NCI-H1930 (cell line): ENCODE measurements at regions not wholly inside any gene's neighbourhood (a gene's known extent, or its start where the extent isn't known, plus 50 kb on each side); places are given as distances from the start of the nearest gene placed in this dataset.
"Not testable (repeated sequence)": the region's sequence is repeated elsewhere in the genome, so short reads cannot be mapped to it uniquely, and the experiment has no call there.

Source experiments
- DNase-seq, 2 experiments: peaks; one replicate each; lab custom pipeline; 2025; lab: John Stamatoyannopoulos, UW

DNA sequence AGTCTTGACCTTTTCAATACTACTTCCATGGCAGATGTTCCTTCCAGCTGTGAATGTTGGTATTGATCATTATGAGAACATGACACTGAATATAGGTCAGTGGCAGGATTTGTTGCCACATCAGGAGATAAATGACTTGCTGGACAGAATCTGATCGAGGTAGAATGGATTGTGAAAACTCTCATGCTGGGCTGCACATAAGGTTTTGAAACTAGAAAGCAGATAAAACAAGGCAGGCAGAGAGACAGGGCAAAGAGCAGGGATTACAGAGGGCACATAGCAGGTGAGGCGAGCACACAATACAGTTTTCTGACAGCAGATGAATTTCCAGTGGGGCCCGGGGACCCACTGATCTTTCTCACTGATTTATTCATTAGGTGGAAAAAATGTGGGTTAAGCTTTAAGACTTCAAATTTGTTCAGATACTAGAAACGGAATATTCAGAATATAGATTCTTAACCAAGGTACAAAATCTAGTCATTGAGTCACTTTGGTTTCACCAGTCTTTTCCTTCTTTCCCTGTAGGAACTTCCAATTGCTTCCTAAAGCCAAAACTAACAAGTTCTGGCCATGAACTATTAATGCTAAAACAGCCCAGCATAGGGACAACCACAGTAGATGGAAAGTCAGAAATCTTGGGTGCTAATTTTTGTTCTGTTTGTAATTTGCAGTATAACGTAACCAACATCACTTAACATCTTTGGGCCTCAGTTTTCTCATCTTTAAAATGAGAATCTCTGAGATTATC is 296.0 kb upstream of the PTBP2 start:
- DNase-seq = no peak

DNA sequence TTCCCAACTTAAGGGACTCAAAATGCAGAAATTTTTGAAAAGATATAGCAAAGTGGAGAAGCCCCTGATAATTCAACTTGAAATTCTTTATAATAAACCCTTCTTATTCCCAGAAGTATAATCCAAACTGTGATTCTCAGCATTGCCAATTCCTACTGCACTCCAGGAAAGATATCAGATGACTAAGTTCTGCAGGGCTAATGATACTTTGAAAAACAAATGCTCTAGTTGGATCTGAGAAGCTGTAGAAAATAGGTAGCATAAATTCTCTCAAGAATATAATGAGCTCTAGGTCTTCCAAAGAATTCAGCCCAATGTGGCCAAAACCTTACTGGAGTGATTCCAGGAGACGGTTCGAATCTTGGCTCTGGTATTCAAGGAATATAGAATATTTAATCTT is 294.0 kb upstream of the PTBP2 start:
- DNase-seq = no peak

DNA sequence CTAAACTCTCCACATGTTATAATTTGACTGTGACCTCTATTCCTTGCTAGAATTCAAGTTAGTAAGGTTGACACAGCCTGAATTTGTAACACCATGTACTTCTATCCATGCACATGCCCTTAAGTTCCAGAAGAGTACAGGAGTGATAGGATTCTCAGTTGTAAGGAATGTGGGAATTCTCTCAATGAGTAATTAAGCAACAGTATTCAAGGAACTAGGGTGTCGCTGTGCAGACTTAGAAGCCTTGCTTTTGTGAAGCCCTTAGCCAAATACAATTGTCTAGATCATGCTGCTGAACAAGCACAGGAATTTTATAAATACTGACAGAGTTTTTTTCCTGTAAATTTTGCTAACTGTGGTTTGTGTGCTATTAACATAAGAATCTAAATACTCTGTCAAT is 276.3 kb upstream of the PTBP2 start:
- no peak for DNase-seq

DNA sequence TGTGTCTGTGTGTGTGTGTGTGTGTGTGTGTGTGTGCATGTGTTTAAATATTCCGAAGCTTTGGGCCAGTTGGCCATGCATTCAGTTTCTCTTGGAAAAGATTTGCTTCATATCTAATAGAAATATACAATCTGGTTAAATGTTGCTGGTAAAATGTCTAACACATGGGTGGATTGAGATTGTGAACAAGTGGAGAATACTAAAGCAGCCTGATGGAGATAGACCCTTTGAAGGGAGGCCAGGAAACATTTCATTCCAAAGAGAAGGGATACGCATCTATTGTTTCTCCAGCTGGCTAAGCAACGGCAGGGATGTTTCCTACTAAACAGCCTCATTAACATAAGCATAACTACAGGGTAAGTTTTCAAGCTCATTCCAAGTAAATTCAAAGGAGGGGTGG is 257.5 kb upstream of the PTBP2 start:
- DNase-seq = no peak

DNA sequence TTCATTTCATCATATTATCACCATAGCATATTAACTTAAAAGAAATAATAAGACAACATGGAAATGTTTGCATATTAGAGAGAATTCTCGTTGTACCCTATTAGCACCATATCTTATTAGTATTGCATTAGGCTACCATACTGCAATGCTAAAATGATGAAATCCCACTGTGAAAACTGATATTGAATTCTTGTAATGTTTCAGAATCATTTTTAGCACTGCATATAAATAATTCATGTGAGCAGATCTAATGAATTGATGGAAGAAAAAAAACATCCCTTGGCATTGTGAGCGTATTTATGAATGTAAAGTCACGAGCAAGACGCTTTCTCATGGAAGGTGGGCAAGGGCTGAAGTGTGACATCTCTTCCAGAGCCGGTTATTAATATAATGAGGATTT is 257.1 kb upstream of the PTBP2 start:
- DNase-seq = no peak

DNA sequence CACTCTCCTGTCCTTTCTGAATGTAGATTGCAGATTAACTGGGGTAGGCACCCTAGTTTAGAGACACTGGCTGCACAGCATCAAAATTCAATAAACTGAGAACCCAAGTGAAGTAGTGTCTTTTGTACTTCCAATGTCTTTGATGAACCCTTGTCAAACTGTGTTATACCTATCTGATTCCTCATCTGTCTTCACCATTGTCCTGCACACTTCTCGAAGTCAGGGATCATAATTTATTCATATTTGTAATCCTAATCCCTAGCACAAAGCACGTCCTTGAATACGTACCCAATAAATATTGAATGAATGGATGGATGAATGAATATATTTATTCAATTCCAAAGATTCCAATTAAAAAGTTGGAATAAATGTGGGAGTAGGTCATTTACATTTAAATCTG is 256.6 kb upstream of the PTBP2 start:
- no peak for DNase-seq

DNA sequence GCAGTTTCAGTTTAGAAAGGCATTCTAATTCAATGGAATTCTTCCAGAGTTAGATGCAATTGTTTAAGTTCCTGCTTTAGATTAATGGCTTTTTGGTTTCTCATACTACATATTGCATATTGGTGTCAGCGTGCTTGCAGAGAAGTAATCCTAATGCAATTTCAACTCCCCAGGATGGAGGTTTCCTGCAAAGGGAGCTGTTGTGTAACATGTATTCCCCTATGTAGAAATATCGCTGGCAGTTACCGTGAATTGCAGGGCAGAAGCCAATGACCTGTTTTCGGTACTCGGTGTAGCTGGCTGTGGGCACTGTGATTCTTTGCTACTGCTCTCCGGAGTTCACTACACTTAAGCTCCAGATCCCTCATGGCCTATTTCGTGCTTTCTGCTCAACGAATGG is 256.1 kb upstream of the PTBP2 start:
- no peak for DNase-seq

DNA sequence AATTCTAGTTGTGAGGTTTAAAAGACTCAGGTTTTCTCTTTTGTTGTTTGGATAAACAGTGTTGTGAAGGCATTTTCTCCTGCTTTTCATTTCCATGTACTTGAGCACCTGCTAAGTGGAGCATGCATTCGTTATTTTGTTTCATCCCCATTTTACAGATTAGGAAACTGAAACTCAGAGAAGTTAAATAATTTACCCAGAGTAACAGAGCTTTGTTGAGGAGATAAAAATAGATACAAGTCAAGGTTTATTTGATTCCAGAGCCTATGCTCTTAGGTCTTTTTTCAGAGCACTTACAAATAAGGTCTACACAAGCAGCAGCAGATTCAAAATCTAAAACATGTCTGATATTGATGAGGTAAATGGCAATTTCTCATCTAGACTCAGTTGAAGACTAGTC is 254.7 kb upstream of the PTBP2 start:
- DNase-seq = no peak

DNA sequence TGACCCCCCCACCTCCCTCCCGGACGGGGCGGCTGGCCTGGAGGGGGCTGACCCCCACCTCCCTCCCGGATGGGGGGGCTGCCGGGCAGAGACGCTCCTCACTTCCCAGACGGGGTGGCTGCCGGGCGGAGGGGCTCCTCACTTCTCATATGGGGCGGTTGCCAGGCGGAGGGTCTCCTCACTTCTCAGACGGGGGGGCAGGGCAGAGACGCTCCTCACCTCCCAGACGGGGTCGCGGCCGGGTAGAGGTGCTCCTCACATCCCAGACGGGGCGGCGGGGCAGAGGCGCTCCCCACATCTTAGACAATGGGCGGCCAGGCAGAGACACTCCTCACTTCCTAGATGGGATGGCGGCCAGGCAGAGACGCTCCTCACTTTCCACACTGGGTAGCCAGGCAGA is 251.9 kb upstream of the PTBP2 start:
- not testable (repeated sequence) for DNase-seq

DNA sequence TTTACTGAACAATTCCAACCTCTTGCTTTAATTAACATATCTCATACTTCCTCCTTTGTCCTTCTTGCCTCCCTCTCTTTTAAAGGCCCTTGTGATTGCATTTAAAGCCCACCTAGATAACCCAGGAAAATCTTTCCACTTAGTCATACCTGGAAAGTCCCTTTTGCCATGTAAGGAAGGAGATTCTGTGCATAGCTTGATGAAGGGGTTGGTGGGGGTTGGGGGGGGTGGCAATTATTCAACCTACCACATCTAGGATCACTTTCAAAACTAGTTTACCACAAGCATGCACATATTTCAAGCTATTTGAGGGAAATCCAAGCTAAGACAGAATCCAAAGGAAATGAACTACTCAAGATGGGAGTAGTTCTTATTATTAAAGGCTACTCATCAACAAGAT is 249.1 kb upstream of the PTBP2 start:
- DNase-seq = no peak

DNA sequence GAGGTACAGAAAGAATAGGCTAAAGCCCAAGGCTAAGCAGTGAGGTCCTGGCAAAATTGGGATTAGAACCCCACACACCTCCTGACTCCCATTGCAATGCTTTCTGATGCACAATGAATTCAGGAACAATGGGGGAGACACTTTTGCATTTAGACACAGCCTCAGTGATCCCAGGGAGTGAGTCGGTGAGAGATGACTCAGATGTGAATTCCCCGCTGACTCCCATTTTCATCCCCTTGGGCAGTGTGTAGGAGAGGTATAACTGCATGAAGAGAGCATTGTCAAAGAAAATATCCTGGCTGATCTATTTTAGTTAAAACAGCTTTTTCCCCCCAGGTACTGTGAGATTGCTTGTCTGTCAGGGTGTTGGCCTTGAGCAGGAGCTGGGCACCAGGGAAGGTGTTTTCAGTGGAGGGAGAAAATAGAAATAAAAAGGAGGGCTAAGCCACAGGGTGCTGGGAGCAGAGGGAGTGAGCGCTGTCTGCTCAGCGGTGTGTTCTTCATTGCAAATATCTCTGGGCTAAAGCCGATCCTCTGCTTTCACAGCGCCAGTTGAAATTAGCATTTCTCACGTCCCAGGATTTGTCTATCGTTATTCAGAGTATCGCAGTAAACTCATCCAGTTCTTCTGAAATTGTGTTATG is 247.7 kb upstream of the PTBP2 start:
- no peak for DNase-seq

DNA sequence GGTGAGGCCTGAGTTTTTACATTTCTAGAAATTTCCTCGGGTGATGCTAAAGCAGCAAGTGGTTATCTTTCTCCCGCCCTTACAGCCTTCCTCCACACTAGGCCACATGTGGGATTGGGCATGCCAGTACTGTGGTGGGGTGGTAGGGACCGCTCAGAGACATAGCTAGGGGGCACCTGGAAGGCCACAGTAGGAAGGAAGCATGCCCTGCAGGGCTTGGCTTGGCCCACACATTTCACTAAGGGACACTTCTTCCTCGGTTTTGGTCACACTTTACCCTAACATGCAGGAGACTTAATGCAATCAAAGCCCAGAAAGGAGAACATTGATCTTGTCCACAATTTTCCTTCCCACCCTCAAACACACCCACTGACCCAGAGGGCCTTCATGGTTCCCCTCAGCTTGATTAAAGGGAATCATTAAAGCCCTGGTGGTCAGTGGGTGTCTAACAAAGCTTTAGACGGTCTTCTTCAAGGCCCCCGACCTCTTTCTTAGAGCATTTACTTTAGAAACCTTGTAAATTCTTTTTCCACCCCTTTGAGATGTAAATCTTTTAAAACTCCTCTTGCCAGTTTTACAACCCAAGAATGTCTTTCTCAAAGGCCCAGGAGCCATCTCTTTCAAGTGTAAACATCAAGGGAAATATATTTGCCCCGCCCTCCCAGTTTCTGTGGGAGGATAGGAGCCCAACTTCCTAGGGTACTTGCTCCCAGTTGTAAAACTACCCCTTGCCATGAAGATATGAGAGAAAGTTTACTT is 246.4 kb upstream of the PTBP2 start:
- no peak for DNase-seq

DNA sequence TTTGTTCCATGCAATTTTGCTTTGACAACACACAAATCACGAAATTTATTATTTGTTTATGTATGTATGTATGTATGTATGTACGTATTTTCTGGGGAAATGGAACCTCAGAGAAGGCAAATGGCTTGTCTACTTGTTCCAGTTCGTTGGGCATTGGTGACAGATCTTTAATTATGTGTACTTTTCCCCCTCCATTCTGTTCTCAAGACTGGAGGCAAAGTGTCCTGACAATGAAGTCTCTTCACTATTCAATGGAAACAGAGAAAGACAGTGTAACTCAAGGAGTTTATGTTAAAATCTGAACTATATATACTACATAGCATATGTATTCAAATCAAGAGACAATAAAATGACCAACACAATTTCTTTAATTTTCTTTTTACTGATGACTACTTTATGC is 245.7 kb upstream of the PTBP2 start:
- no peak for DNase-seq

DNA sequence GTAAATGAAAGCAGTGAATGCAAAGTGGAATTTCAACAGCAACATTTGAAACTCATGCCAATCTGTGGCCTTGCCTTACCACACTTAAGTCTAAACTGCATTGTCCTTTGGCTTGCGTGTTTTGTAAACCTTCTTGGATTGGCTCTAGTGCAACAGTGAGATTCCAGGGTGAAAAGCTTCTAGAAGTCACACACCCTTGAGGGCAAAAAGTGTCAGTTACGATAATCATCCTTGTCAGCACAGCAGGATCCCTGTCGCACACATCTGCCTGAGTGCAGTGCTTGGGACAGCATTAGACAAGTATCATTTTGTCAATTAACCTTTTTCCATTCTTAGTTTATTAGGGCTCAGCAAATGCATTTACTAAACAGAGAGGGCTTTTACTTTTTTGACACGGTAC is 243.4 kb upstream of the PTBP2 start:
- DNase-seq = no peak

DNA sequence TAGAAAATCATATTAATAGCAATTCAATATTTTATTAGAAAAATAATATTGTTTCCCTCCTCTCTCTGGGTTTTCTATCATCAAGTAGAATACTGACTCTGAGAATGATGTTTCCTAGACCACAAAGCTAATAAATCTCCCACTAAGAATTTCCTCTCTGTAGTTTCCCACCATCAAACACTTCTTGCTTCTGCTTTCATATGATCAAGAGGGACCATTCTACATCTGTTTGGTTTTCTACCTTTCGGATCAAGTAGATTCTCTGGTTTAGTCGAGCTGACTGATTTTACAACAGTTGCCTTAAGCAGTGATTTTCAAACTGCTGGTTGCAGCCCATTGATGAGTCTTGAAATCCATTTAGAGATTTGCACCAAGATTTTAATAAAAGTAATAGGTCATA is 240.2 kb upstream of the PTBP2 start:
- no peak for DNase-seq

DNA sequence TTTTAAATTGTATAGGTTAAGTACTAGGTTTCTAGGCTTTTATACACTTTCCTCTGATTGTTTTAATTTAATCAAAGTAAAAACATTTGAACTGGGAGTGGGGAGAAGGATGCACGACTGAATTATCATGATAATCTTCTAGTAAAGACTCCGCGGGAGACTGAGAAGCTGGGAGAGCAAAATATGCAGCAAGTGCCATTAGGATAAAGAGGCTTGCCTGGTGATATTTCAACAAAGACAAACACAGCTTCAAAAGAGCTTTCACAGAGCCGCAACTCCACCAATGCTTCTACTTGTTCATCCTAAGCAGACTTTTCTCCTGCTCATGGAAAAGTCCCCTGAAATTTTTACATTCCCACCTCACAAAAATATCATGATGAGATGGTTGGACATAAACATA is 239.0 kb upstream of the PTBP2 start:
- DNase-seq = no peak

DNA sequence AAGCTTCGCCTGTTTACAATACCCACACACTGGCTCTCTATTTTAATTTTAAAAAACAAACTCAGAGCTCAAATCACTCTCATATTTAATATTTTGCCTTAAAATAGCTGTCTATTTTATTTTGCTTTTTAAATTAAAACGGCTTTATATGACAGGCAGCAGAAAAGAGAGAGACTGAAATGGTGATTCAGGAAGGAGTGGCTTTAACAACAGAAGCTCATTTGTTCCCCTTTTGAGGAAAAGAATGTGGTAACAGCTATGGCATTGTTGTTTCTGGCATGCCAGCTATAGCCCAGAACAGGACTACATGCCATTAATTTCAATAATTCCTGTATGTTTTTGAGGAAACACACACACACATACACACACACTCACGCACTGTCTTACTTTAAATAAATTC is 234.2 kb upstream of the PTBP2 start:
- DNase-seq = no peak

DNA sequence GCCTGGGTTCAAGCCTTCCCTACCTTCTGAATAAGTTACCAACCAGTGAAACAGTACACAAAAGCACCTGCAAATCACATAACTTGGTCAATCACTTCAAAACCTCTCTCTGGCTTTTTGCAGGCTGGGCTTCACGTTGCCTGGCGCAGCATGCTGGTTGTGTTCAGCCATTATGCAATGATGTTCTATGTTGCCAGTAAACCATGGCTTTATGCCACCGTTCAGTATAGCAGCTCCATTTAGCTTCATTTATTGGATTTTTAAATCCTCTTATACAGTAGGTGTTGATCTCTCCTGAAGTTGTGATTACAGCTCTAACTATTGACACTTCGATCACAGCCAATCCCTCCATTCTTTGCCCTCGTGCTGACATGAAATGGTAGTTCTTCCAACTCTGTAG is 233.6 kb upstream of the PTBP2 start:
- DNase-seq = no peak

DNA sequence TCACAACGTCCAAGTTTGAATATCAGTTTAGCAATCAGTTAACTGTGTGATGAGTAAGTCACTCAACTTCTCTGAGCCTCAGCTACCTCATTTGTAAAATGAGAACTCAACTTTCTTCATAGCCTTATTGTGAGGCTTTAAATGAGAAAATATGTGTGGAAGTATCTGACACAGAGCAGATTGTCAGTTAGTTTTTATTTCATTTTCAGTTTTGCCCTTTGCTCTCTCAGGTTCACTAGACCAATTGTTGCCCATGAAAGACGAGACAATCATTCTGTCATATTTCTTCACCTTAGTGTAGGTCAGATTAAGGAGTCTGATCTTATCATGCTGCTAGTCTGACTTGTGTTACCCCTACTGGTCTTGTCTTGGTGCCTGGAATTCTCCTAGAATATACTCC is 232.8 kb upstream of the PTBP2 start:
- no peak for DNase-seq

DNA sequence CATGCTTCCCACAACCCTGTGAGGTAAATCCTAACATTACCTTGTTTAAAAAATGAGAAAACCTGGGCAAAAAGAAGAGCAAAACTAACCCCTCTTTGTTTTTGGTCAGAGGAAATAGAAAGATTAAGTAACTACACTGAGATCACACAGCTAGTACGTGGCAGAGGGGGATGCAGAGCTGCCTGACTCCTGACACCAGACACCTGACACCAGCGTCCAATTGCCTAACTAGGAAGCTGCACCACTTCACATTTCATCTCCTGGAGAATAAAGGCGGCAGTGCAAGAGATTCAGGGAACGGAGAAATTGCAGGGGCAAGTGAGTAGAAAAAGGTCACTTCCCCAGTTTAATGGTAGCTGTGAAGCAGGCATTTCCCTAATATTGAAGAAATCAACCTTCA is 229.3 kb upstream of the PTBP2 start:
- no peak for DNase-seq

DNA sequence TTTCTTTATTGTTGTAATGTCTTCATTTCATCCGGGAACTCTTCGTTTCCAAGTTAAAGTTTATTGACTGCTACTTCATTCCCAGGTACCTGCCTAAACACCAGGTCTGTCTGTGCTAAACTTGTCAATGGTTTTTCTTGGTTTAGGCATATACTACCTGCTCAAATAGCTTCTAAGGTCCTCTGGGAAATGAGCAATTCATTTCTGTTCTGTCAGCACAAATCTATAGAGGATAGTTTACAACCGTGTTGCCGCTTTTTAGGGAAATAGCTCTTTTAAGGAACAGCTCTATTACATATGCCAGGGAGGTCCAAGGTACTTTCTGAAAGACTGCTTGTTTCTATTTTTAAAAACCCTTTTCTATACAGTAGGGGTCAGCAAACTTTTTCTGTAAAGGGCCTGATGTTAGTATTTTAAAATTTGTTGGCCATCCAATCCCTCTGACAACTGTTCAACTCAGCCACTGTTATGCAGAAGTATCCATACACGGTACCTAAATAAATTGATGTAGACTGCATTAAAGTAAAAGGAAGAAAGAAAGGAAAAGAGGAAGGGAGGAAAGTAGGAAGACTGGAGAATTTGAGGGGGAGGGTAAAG is 222.7 kb upstream of the PTBP2 start:
- no peak for DNase-seq

DNA sequence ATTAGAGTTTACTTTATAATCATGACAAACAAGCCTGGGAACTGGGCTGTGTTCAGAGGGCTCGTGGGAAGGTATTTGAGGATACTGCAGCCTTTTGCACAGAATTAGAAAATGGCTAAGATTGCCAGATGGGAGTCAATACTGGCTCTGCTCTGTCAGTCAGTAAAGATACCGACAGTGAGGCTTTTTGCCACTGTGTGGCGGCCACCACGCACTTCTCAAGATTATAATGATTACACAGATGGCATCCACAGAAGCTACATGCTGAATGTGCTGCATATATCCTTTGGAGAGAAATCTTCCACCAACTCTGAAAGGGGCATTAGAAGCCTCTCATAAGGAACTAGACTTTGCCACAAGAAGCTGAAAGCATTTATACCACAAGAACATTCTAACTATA is 213.4 kb upstream of the PTBP2 start:
- DNase-seq = no peak

DNA sequence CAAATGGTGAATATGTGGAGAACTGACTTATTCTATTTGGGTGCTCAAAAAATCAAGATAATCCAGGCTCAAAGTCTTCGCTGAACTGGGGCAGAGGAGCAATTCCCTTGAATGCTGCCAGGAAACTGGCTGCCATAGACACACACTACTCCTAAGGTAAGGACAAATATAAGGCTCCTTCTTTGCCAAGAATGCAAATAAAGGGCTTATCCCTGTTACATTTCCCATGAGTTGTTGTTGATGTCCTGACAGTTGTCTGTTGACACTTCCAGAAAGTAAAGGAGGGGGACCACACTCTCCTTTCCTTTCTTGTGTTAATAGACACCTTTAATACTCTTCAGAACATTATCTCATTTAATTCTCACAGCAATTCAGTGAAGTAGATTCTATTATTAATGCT is 212.2 kb upstream of the PTBP2 start:
- no peak for DNase-seq
